Lung (tissue), 11 donors: ENCODE measurements at regions not wholly inside any gene's neighbourhood (a gene's known extent, or its start where the extent isn't known, plus 50 kb on each side); places are given as distances from the start of the nearest gene placed in this dataset.

Experiments
- ATAC-seq: fragments of 200-7000 bp; cut with Tn5 transposase; one replicate; pipeline ENCODE4 v1.9.1; 2020; ENCODE audit warnings: moderate number of reproducible peaks; ENCODE audit not compliant: insufficient read depth, low FRiP score
- DNase-seq, 3 donors: peaks; one replicate each; pipeline ENCODE4 v3.0.0-alpha.2; 2013 to 2017
- H3K27ac ChIP-seq, 2 donors: one replicate each; pipeline ENCODE4 v1.5.1; 2013; ENCODE audit warnings: mild to moderate bottlenecking in 2 of 2, moderate library complexity in 2 of 2, control low read depth in 1 of 2, inconsistent platforms in 1 of 2, low read depth in 1 of 2, low read length in 1 of 2
- H3K27me3 ChIP-seq, 3 donors: one replicate each; pipeline ENCODE4 v1.5.1; 2013; ENCODE audit warnings: low read length in 2 of 3; ENCODE audit not compliant: control insufficient read depth in 3 of 3, insufficient read depth in 3 of 3
- H3K36me3 ChIP-seq, 4 donors: one replicate each; pipeline ENCODE4 v1.5.1; 2013; ENCODE audit warnings: low read length in 4 of 4, mild to moderate bottlenecking in 1 of 4, moderate library complexity in 1 of 4; ENCODE audit not compliant: control insufficient read depth in 4 of 4, insufficient read depth in 4 of 4
- H3K4me1 ChIP-seq, 5 donors: one replicate each; pipeline ENCODE4 v1.5.1; 2013; ENCODE audit warnings: low read length in 5 of 5, mild to moderate bottlenecking in 2 of 5, moderate library complexity in 1 of 5; ENCODE audit not compliant: control insufficient read depth in 5 of 5, insufficient read depth in 5 of 5
- H3K4me3 ChIP-seq: one replicate; pipeline ENCODE4 v1.5.1; 2013; ENCODE audit warnings: mild to moderate bottlenecking, control low read depth, moderate library complexity
- H3K9ac ChIP-seq, 2 donors: one replicate each; pipeline ENCODE4 v1.5.1; 2013; ENCODE audit warnings: low read length in 2 of 2, control low read depth in 1 of 2; ENCODE audit not compliant: insufficient read depth in 1 of 2
- H3K9me3 ChIP-seq, 4 donors: one replicate each; pipeline ENCODE4 v1.5.1; 2013; ENCODE audit warnings: low read length in 3 of 4, mild to moderate bottlenecking in 1 of 4, moderate library complexity in 1 of 4; ENCODE audit not compliant: control insufficient read depth in 4 of 4, insufficient read depth in 3 of 4
- CTCF ChIP-seq: IDR thresholded peaks from 2 replicates; pipeline ENCODE4 v1.5.1; 2012; ENCODE audit warnings: mild to moderate bottlenecking; ENCODE audit errors: control extremely low read depth, extremely low read depth
- WGBS, 2 donors: extraction: QIAGEN DNeasy Blood & Tissue Kit; methylation state at CpG; one replicate each; pipeline ENCODE4 v1.1.7; 2013; 5-methylcytosine and 5-hydroxymethylcytosine counted together
- donor health status: control.
- donor health status: control.
- donor health status: Bipolar disorder and iron deficiency.
- donor health status: healthy.
- donor health status: DM: yes; HTN: yes; CAD: no.

- ATAC-seq: no peak
- Histone ChIP-seq H3K9me3 (no peaks in the 10 kb centered on the region), H3K27ac (no peak overlapping the region), H3K9ac (no peak overlapping the region), H3K4me3 (no peak overlapping the region), H3K27me3 (no peaks in the 10 kb centered on the region), H3K4me1 (no peaks in the 10 kb centered on the region), H3K36me3 (no peaks in the 10 kb centered on the region)
- 88 to 92% methylated on average over 8 of the region's 8 CpGs for WGBS, 2 donors
- no peak for DNase-seq
- TF ChIP-seq CTCF: no peak
Observed at GRCh38 chr10:3691482-3691881, 93.5 kb downstream of the KLF6 start.

- H3K4me1 ChIP-seq: no peaks in the 10 kb centered on the region
- H3K9me3 ChIP-seq: no peaks in the 10 kb centered on the region
- H3K27ac ChIP-seq: no peak overlapping the region
- H3K27me3 ChIP-seq: no peaks in the 10 kb centered on the region
- ATAC-seq (no peak), DNase-seq (no peak)
- H3K4me3 ChIP-seq: no peak overlapping the region
- H3K36me3 ChIP-seq: no peaks in the 10 kb centered on the region
- TF ChIP-seq CTCF: no peak
- 79 to 85% methylated on average over 5 of the region's 5 CpGs for WGBS, 2 donors
- no peak overlapping the region for H3K9ac ChIP-seq
Observed at GRCh38 chr10:3689871-3690510, 95.0 kb downstream of the KLF6 start.

GRCh38 chr10:3687510-3688081 lies 97.4 kb downstream of the KLF6 start:
- 87 to 95% methylated on average over 5 of the region's 5 CpGs for WGBS, 2 donors
- Histone ChIP-seq H3K4me1 (no peaks in the 10 kb centered on the region), H3K36me3 (no peaks in the 10 kb centered on the region), H3K9ac (no peak overlapping the region), H3K27ac (no peak overlapping the region), H3K27me3 (no peaks in the 10 kb centered on the region), H3K4me3 (no peak overlapping the region), H3K9me3 (peaks cover 0 to 2% (median 0%) of the 10 kb centered on the region in 4 donors)
- DNase-seq (no peak), ATAC-seq (no peak)
- TF ChIP-seq CTCF: no peak
